Omental fat pad (tissue), 3 donors: ENCODE measurements at regions not wholly inside any gene's neighbourhood (a gene's known extent, or its start where the extent isn't known, plus 50 kb on each side); places are given as distances from the start of the nearest gene placed in this dataset.
"Not testable (repeated sequence)": the region's sequence is repeated elsewhere in the genome, so short reads cannot be mapped to it uniquely, and the experiment has no call there.

Experiments used
- ATAC-seq: fragments of 150-250 bp; one replicate; pipeline ENCODE4 v1.9.1; 2016; ENCODE audit warnings: mild to moderate bottlenecking, moderate library complexity; ENCODE audit not compliant: low FRiP score
- DNase-seq: peaks from one replicate; pipeline ENCODE4 v3.0.0-alpha.2; 2019; ENCODE audit warnings: low spot score
- TF ChIP-seq, protein P1 (sequence below), 3 donors: fragments of 450-650 bp; IDR thresholded peaks; one replicate each; pipeline ENCODE4 v1.5.1; 2016 to 2017; ENCODE audit warnings: antibody characterized with exemption in 3 of 3, mild to moderate bottlenecking in 3 of 3, moderate library complexity in 2 of 3

DNA sequence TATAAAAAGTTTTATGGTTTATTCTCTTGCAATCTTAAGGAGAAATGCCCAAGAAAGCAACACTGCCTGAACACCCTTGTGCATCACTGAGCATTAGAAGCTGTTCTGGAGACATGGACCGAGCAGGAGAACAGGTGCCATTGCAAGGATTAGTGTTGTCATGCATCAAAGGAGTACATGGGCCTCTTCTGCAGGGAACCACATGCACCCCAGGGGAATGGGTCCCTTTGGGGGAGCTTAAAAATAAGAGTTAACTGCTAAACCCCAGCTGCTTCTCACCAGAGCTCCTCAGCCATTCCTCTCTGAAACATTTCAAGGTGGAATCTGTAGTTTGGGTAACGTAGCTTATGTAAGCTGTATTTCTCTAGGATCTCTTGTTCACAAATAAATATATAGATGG is 353.0 kb upstream of the SLC7A11 start:
- TF ChIP-seq, protein P1, sequence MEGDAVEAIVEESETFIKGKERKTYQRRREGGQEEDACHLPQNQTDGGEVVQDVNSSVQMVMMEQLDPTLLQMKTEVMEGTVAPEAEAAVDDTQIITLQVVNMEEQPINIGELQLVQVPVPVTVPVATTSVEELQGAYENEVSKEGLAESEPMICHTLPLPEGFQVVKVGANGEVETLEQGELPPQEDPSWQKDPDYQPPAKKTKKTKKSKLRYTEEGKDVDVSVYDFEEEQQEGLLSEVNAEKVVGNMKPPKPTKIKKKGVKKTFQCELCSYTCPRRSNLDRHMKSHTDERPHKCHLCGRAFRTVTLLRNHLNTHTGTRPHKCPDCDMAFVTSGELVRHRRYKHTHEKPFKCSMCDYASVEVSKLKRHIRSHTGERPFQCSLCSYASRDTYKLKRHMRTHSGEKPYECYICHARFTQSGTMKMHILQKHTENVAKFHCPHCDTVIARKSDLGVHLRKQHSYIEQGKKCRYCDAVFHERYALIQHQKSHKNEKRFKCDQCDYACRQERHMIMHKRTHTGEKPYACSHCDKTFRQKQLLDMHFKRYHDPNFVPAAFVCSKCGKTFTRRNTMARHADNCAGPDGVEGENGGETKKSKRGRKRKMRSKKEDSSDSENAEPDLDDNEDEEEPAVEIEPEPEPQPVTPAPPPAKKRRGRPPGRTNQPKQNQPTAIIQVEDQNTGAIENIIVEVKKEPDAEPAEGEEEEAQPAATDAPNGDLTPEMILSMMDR (IDR thresholded peaks at IDR 0.05) = no peak
- DNase-seq (no peak), ATAC-seq (no peak)

DNA sequence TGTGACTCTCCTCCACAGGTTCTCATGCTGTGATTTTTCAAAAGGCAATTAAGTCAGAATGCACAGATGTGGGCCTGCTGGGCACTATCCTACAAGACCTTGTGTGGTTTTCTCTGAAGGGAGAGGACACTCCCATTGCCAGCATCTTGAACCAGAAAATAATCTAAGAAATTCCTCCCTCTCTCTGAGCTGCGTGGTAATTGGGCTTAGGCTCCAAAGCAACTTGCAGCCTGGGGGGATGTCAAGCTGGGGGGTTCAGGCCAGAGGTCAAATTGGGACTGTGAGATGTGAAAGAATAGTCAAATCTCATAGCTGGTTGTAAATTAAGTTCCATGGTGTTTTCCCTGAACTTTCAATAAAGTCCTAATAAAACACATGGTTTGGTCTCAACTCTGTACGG is 350.6 kb upstream of the SLC7A11 start:
- DNase-seq (no peak), ATAC-seq (no peak)
- TF ChIP-seq, protein P1 (IDR thresholded peaks at IDR 0.05) = no peak

DNA sequence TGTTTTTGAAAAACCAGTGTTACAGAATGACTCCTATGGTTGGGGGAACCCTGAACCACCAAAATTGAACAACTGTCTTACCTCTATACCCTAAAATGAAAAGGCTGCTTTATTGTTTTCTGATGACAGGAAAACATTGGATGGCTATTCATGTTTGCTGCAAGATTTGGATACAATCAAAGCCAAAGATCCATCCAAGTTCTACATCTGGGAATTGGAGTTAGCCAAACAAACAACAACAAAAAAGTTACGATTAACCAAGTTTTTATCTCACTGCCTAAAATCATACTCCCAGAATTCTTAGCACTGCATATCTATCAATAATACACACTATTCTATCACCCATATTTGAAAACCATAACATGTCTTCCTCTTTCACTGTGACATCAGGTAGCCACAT is 349.7 kb upstream of the SLC7A11 start:
- no peak for ATAC-seq
- DNase-seq = no peak
- TF ChIP-seq, protein P1 (IDR thresholded peaks at IDR 0.05) = no peak

DNA sequence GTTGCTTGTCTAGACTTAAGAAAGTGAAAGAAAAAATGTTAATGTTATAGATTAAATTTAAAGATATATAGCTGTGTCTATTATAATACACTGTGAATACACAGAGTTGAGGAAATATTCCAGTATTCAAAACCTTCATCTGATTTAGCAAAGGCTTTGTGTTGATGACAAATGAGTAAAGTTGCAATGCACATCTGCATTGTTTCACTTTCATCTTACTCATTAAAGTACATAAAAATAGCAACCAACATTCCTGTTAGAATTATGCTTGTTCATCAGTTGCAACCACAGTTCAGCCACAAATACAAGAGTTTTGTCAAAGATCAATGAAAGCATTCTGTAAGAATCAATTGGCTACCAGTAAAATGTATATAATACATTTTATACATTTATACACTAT is 346.4 kb upstream of the SLC7A11 start:
- DNase-seq (no peak), ATAC-seq (no peak)
- TF ChIP-seq, protein P1 (IDR thresholded peaks at IDR 0.05) = no peak

DNA sequence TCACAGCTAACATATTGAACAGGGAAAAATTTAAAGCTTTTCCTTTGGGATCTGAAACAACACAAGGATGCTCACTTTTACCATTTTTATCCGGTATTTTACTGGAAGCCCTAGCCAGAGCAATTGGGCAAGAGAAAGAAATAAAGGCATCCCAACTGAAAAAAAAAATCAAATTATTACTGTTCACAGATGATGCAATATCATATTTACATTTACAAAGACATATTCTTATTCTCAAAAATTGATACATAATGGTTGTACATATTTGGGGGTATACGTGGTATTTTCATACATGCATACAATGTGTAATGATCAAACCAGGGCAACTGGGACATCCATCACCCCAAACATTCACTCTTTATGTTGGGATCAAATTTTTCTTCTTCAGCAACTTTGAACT is 337.0 kb upstream of the SLC7A11 start:
- no peak for DNase-seq
- TF ChIP-seq, protein P1 (IDR thresholded peaks at IDR 0.05) = no peak
- no peak for ATAC-seq

DNA sequence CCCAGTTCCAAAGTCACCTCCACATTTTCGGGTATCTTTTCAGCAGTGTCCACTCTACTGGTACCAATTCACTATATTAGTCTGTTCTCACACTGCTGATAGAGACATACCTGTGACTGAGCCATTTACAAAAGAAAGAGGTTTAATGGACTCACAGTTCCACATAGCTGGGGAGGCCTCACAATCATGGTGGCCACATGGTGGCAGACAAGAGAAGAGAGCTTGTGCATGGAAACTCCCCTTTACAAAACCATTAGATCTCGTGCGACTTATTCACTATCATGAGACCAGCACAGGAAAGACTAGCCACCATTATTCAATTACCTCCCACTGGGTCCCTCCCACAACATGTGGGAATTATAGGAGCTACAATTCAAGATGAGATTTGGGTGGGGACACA is 335.7 kb upstream of the SLC7A11 start:
- ATAC-seq, DNase-seq: not testable (repeated sequence)

DNA sequence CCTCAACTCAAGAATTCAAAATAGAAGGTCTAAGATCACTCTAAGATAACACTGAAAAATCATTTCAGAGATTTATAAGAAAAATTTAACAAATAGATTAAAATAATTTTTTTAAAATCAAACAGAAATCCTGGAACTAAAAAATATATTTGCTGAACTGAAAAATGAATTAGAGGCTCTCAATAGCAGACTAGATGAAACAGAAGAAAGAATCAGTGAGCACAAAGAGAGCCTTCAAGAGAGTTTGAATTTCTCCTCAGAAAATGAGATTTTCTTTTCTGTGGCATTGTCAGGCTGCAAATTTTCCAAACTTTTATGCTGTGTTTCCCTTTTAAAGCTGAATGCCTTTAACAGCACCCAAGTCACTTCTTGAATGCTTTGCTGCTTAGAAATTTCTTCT is 335.0 kb upstream of the SLC7A11 start:
- DNase-seq = no peak
- TF ChIP-seq, protein P1 (IDR thresholded peaks at IDR 0.05) = no peak

DNA sequence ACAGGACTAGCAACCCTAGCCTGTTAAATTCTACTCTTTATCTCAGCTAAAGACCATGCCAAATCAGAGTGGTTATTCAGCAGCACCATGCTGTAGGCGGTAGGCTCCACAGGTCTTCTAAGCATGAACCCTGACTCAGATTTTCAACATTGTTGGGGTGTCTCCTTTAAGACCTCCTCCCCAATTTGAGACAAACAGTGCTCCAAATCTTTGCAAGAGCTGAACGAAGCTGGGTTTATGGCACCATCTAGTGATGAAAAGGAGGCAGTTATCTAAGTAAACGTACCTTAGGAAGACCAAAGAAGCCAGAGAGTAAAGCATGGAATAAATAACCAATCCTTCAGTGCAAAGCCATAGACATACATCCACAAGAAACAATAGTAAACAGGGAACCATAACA is 334.5 kb upstream of the SLC7A11 start:
- DNase-seq (no peak), ATAC-seq (no peak)
- TF ChIP-seq, protein P1 (IDR thresholded peaks at IDR 0.05) = no peak

More for the DNA sequence above, 335.0 kb upstream of the SLC7A11 start:
- ATAC-seq = no peak
